Fibroblast of skin of scalp (primary cell): ENCODE measurements at regions not wholly inside any gene's neighbourhood (a gene's known extent, or its start where the extent isn't known, plus 50 kb on each side); places are given as distances from the start of the nearest gene placed in this dataset.
"Not testable (repeated sequence)": the region's sequence is repeated elsewhere in the genome, so short reads cannot be mapped to it uniquely, and the experiment has no call there.

Source experiments
- DNase-seq: peaks from one replicate; pipeline ENCODE4 v3.0.0-alpha.2; 2013

GRCh38 chr17:55909776-55910175 is 158.9 kb downstream of the PCTP start:
- DNase-seq: no peak

DNA sequence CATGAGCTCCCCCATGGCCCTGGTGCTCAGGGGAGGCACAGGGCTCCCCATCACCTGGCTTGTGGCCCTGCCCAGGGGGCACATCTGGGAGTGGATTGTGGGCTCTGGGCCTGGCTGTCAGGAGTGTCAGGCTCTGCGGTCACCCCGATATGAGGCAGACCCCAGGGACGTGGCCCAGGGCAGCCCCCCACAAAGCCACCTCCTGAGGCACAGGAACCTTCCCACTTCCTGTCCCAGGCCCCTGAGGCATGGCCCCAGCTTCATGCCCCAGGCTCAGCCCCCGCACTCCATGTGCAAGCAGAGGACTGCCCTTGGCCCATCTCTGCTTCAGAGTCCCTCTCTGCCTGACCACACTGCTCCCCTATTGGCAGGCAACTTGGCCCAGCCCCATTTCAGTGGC is 160.3 kb downstream of the PCTP start:
- no peak for DNase-seq

DNA sequence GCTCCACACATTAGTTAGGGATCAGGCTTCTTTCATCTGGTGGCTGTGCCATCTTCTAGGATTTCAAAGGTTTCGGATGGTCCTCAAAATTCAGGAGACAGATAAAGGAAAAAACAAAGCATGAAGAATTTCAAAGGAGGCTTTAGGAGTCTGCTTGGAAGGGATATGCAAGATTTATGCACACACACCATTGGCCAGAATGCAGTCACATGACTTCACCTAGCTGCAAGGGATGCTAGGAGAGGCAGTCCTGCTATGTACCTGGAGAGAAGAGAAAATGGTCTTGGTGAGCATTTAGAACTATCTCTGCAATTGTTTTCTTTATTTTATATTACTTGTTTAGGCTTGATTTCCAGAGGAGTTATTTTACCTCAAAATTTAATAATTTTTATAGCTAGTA is 174.6 kb downstream of the PCTP start:
- no peak for DNase-seq

DNA sequence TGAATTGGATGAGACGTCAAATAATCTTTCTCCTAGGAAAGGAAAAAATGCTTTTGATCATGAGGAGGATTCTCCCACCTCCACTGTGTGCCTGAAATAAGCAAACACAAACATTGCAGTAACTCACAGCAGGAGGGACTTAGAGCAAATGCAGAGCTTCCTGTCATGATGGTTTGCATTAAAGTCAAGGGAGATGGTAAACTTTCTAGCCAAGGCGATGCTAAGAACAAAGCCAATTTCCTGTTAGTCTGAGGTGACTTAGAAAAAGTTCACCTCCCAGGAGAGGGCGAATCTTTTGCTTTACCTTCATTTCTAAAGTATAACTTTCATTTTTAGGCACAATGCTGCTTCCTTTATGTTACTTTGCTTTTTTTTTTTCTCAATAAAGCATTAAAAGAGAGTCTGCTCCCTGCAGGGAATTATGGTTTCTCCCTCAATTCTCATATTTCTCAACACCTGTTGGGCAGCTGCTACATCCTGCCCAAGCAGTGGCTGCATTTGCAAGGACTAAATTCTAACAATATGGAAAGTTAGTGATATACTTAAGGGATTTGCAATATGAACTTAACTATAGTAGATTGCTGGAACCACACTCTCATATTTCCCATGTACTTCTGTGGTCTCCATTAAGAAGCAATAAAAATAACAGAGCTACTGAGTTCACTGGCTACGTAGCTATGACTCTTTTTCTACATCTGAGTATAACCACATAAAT is 175.6 kb downstream of the PCTP start:
- DNase-seq: no peak

GRCh38 chr17:55930291-55930809 is 179.5 kb downstream of the PCTP start:
- DNase-seq: no peak

- no peak for DNase-seq
These were observed 180.6 kb downstream of the PCTP start for GRCh38 chr17:55931446-55931845.

GRCh38 chr17:55932973-55933372 is 182.1 kb downstream of the PCTP start:
- no peak for DNase-seq

GRCh38 chr17:55939181-55939810 is 188.4 kb downstream of the PCTP start:
- DNase-seq: not testable (repeated sequence)

DNA sequence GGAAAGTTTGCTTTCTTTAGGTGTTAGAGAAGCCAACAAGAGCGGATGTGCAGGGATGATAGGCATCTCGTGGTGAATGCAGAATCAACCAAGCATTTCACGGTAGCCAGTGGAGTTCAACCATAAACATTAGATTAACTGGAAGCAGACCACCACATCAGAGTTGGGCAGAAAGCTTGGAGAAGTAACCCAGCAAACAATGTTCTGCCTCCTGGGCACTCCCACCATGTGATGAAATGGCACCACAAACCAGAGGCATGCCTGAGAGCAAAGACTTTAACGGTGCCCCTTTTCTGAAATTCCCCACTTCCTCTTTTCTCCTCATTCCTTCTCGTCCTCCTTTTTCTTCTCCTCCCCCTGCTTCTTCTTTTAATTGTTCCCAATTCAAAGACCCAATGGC is 193.5 kb upstream of the ANKFN1 start:
- DNase-seq: no peak

- DNase-seq: no peak
These were observed 191.9 kb upstream of the ANKFN1 start for GRCh38 chr17:55961386-55961785.

DNA sequence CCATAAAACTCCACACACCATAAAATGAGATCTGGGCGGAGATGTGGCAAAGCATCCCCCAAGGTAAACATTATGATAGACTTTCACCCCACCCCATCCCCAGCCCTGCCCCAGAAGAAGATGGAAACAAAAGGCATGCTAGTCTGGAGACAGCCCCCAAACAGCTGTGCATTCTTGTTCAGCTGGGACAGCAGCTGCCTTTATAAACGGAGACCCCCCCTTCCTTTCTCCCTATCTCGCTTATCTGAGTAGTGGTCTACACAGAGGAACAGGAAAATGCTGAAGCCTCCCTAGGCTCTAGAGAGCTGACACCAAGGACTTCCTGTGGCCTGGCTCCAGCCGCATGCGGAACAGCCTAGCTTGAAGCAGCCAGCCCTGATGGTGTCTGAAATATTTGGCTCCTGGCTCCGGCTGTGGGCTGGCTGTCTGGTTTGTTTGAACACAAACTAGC is 190.3 kb upstream of the ANKFN1 start:
- no peak for DNase-seq

GRCh38 chr17:55964191-55964590 is 189.1 kb upstream of the ANKFN1 start:
- DNase-seq: no peak

GRCh38 chr17:55965051-55965450 is 188.2 kb upstream of the ANKFN1 start:
- no peak for DNase-seq

DNA sequence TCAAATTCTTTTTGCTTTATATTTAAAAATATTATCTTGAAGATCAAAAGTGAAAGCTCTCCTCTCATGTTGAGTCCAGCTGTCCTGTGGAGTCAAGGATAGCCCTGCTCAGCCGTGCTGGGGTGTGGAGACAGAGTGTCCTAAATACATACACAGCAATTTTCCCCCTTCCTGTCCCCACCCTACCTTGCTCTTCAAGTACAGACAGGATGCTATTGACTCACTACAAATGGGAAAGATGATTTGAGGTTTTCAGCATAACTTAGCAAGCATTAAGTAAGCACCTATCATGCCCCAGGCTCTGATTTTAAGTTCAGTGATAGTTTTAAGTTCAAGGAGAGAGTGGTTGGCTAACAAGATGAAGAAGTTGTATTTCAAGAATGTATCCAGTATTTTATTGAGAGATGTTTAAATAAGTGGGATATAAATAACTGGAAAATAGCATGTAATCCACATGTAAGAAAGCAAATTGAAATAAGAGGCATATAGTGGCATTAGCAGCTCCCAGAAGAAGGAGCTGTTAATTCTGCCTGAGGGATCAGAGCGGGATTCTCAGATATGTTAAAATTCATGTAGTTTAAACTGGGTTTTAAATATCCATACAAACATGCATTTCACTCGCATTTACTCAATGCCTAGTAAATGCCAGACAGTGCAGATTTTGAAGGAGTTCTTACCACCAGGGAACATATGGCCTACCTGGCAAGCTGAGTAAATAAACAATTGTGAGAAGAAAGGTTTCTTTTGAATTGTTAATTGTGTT is 183.5 kb upstream of the ANKFN1 start:
- DNase-seq: no peak

- DNase-seq: no peak
These were observed 174.7 kb upstream of the ANKFN1 start for GRCh38 chr17:55978578-55978977.

DNA sequence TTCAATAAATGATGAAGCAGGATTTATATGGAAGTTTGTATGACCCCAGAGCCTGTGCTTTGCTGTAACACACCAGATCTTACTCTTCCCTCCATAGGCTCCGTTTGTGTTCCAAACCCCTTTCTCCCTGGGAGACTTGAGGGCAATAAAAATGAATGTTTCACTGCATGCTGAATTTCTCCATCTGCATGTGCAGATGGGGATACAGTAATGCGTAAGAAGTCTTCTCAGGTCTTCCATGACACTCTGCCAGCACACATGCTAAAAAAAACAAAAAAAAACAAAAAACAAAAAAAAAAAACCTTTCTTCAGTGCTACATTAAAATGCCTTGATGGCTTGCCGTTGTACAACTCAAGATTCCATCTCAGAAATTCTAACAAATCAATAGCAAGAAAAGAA is 170.2 kb upstream of the ANKFN1 start:
- DNase-seq: no peak

GRCh38 chr17:55986817-55987216 is 166.5 kb upstream of the ANKFN1 start:
- no peak for DNase-seq

DNA sequence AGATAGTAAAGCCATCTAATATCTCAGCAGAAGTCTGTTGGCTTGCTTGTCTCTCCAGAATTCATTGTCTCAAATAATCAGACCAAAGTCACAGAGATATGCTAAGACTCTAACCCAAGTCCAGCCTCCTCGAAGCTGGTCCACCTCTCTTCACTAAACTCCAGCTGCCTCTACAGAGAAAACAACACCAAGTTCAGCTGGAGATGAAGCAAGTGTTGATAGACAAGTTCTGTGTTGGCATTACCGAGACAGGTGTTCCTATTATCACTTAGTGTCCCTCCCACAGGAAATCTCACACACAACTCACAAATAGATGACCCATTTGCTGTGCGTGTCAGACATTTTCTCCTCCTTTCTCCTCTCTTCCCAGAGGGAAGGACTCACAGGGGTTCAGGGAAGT is 164.4 kb upstream of the ANKFN1 start:
- DNase-seq: no peak

- no peak for DNase-seq
These were observed 162.8 kb upstream of the ANKFN1 start for GRCh38 chr17:55990332-55991006.

DNA sequence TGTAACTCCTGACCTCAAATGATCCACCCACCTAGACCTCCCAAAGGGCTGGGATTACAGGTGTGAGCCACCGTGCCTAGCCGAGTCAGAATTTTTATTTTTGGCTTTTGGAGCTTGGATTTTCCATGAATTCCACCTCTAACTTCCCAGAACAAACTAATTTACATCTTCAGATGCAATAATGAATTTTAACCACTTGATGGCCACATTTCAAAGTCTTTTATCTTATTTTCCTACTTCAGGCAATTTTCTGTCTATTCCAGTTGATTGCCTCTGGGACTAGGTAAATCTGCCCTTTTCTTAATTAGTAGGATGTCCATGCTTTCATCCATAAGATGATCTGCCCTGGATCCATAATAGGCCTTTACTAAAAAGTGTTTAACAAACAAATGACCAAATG is 156.4 kb upstream of the ANKFN1 start:
- DNase-seq: peak; percentile 1

DNA sequence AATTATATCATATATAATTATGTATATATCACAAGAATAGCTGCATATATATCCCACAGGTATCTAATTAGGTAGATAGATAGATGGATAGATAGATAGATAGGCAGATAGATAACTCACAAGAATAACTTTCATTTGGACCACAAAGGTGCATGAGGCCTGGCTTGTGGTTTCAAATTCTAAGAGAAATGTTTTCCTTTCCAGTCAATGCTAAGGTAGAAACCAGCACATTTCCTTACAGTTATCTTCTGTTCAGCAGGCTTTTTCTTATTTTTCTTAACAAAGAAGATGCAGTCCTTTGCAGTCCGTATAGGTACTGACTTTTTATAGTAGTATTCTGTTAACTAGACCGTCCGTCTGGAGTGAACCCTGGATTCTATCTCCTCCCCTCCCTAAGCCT is 152.9 kb upstream of the ANKFN1 start:
- DNase-seq: no peak

DNA sequence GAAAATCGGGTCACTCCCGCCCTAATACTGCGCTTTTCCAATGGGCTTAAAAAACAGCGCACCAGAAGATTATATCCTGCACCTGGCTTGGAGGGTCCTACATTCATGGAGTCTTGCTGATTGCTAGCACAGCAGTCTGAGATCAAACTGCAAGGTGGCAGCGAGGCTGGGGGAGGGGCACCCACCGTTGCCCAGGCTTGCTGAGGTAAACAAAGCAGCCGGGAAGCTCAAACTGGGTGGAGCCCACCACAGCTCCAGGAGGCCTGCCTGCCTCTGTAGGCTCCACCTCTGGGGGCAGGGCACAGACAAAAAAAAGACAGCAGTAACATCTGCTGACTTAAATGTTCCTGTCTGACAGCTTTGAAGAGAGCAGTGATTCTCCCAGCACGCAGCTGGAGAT is 150.6 kb upstream of the ANKFN1 start:
- DNase-seq: not testable (repeated sequence)
